Choroid plexus epithelial cell (primary cell): ENCODE measurements at regions not wholly inside any gene's neighbourhood (a gene's known extent, or its start where the extent isn't known, plus 50 kb on each side); places are given as distances from the start of the nearest gene placed in this dataset.

ENCODE experiments used
- DNase-seq: peaks from one replicate; pipeline ENCODE4 v3.0.0-alpha.2; 2010; ENCODE audit warnings: low read depth
- H3K4me3 ChIP-seq: 2 replicates; pipeline ENCODE4 v1.5.1; 2011; ENCODE audit warnings: low read depth, mild to moderate bottlenecking, control low read depth, low read length, moderate library complexity
- CTCF ChIP-seq: conservative IDR thresholded peaks from 2 replicates; pipeline ENCODE4 v1.5.1; 2011; ENCODE audit warnings: low read depth, mild to moderate bottlenecking, control low read depth, inconsistent platforms, low read length, moderate library complexity

GRCh38 chrX:128717635-128718578 is 665.7 kb upstream of the ACTRT1 start:
- no peak overlapping the region for H3K4me3 ChIP-seq
- TF ChIP-seq CTCF: no peak
- no peak for DNase-seq

GRCh38 chrX:128714425-128714824 is 662.2 kb upstream of the ACTRT1 start:
- no peak for DNase-seq
- TF ChIP-seq CTCF: no peak
- no peak overlapping the region for H3K4me3 ChIP-seq

- TF ChIP-seq CTCF: no peak
- no peak overlapping the region for H3K4me3 ChIP-seq
- no peak for DNase-seq
Observed at GRCh38 chrX:128699716-128700285, 647.6 kb upstream of the ACTRT1 start.

GRCh38 chrX:128698573-128699181 is 646.5 kb upstream of the ACTRT1 start:
- TF ChIP-seq CTCF: no peak
- DNase-seq: no peak
- no peak overlapping the region for H3K4me3 ChIP-seq

GRCh38 chrX:128691872-128692271 is 639.7 kb upstream of the ACTRT1 start:
- DNase-seq: no peak
- no peak for TF ChIP-seq CTCF
- no peak overlapping the region for H3K4me3 ChIP-seq

GRCh38 chrX:128685387-128685786 is 633.2 kb upstream of the ACTRT1 start:
- no peak for DNase-seq
- H3K4me3 ChIP-seq: no peak overlapping the region
- no peak for TF ChIP-seq CTCF
